SK-N-SH (cell line): ENCODE measurements at regions not wholly inside any gene's neighbourhood (a gene's known extent, or its start where the extent isn't known, plus 50 kb on each side); places are given as distances from the start of the nearest gene placed in this dataset.

Experiments used
- CTCF ChIA-PET: fragments of 300-600, 350-600 bp; formaldehyde crosslinking; extraction: SDS; loops from one replicate; lab custom pipeline; 2021; lab: Yijun Ruan, JAX
- POLR2A ChIA-PET: fragments of 350-600 bp; sonication (Branson Sonifier 250); formaldehyde crosslinking; extraction: SDS; loops from one replicate; lab custom pipeline; 2020; ENCODE audit warnings: antibody characterized with exemption, inconsistent platforms; lab: Yijun Ruan, JAX
- DNase-seq: peaks from one replicate; pipeline ENCODE4 v3.0.0; 2012
- H2AFZ ChIP-seq: fragments of 200-600 bp; sonication (generic); 2 replicates; pipeline ENCODE4 v1.8.1; 2016; ENCODE audit warnings: antibody characterized with exemption, mild to moderate bottlenecking, low read depth
- H3F3A ChIP-seq: fragments of 200-600 bp; sonication (generic); replicated peaks from 2 replicates; pipeline ENCODE3; 2016; ENCODE audit warnings: antibody characterized with exemption, mild to moderate bottlenecking; ENCODE audit not compliant: insufficient read depth
- H3K27ac ChIP-seq, 2 experiments: fragments of 200-500 bp in 1 of 2; fragments of 200-600 bp in 1 of 2; sonication (Bioruptor generic) in 1 of 2; sonication (generic), shearing (Covaris generic) in 1 of 2; 2 replicates each; pipeline versions ENCODE4 v1.5.1 to v1.6.1; 2014 to 2016; ENCODE audit warnings: low read depth in 2 of 2, inconsistent platforms in 1 of 2, low read length in 1 of 2, mild to moderate bottlenecking in 1 of 2, mixed read lengths in 1 of 2
- H3K27me3 ChIP-seq: fragments of 200-600 bp; sonication (generic), shearing (Covaris generic); 2 replicates; pipeline ENCODE4 v1.6.1; 2016; ENCODE audit warnings: mixed run types; ENCODE audit not compliant: insufficient read depth
- H3K36me3 ChIP-seq, 2 experiments: fragments of 200-500 bp in 1 of 2; fragments of 200-600 bp in 1 of 2; sonication (Bioruptor generic) in 1 of 2; sonication (generic) in 1 of 2; replicated peaks in 1 of 2; 2 replicates each; pipeline versions ENCODE3 to v1.5.1; 2014 to 2016; ENCODE audit warnings: low read length in 1 of 2, mild to moderate bottlenecking in 1 of 2; ENCODE audit not compliant: insufficient read depth in 2 of 2, control insufficient read depth in 1 of 2
- H3K4me1 ChIP-seq, 2 experiments: fragments of 200-500 bp in 1 of 2; fragments of 200-600 bp in 1 of 2; sonication (Bioruptor generic) in 1 of 2; sonication (generic), shearing (Covaris generic) in 1 of 2; 2 replicates each; pipeline versions ENCODE4 v1.5.1 to v1.6.1; 2014 to 2016; ENCODE audit warnings: low read depth in 1 of 2, low read length in 1 of 2, mixed run types in 1 of 2; ENCODE audit not compliant: insufficient read depth in 2 of 2, control insufficient read depth in 1 of 2
- H3K4me2 ChIP-seq: fragments of 200-600 bp; sonication (generic), shearing (Covaris generic); 2 replicates; pipeline ENCODE4 v1.6.1; 2017; ENCODE audit warnings: mixed run types
- H3K4me3 ChIP-seq, 2 experiments: fragments of 200-500 bp in 1 of 2; fragments of 200-600 bp in 1 of 2; sonication (Bioruptor generic) in 1 of 2; sonication (generic), shearing (Covaris generic) in 1 of 2; 2 replicates each; pipeline versions ENCODE4 v1.5.1 to v1.8.1; 2014 to 2016; ENCODE audit warnings: low read depth in 2 of 2, inconsistent platforms in 1 of 2, low read length in 1 of 2, mild to moderate bottlenecking in 1 of 2, mixed read lengths in 1 of 2, moderate library complexity in 1 of 2
- H3K79me2 ChIP-seq: fragments of 200-600 bp; sonication (generic); 2 replicates; pipeline ENCODE4 v1.8.1; 2017; ENCODE audit warnings: mild to moderate bottlenecking; ENCODE audit not compliant: insufficient read depth
- H3K9ac ChIP-seq: fragments of 200-600 bp; sonication (generic); 2 replicates; pipeline ENCODE4 v1.6.1; 2017; ENCODE audit warnings: mixed run types
- H3K9me2 ChIP-seq: fragments of 200-600 bp; sonication (generic); 2 replicates; pipeline ENCODE4 v1.6.1; 2017; ENCODE audit warnings: mixed run types
- H3K9me3 ChIP-seq: fragments of 200-600 bp; sonication (generic); 2 replicates; pipeline ENCODE4 v1.6.1; 2017; ENCODE audit warnings: mixed run types, mild to moderate bottlenecking, moderate library complexity
- H4K20me1 ChIP-seq: fragments of 200-600 bp; sonication (generic); 2 replicates; pipeline ENCODE4 v1.6.1; 2017; ENCODE audit warnings: mild to moderate bottlenecking, mixed run types; ENCODE audit not compliant: insufficient read depth
- ELF1 ChIP-seq: IDR thresholded peaks from 2 replicates; pipeline ENCODE4 v1.4.0; 2012
- EZH2phosphoT487 ChIP-seq: fragments of 200-600 bp; sonication (generic); IDR thresholded peaks from 2 replicates; pipeline ENCODE4 v1.6.1; 2017; ENCODE audit warnings: low read depth, mixed run types, mild to moderate bottlenecking, antibody characterized with exemption, moderate library complexity, borderline replicate concordance
- FOSL2 ChIP-seq: IDR thresholded peaks from 2 replicates; pipeline ENCODE4 v1.4.0; 2012; ENCODE audit warnings: low read depth, mild to moderate bottlenecking, moderate library complexity, borderline replicate concordance
- FOXJ3 ChIP-seq: sonication (generic); formaldehyde crosslinking; IDR thresholded peaks from 2 replicates; pipeline ENCODE4 v1.5.1; 2020; ENCODE audit warnings: mild to moderate bottlenecking, missing genetic modification reagents
- JUND ChIP-seq: IDR thresholded peaks from 2 replicates; pipeline ENCODE4 v1.4.0; 2012
- MXI1 ChIP-seq: IDR thresholded peaks from 2 replicates; pipeline ENCODE4 v1.6.1; 2012; ENCODE audit warnings: mild to moderate bottlenecking, low read depth, low read length, improper control_type of control experiment
- NFIC ChIP-seq: IDR thresholded peaks from 2 replicates; pipeline ENCODE4 v1.4.0; 2012; ENCODE audit warnings: borderline replicate concordance
- NRF1 ChIP-seq: IDR thresholded peaks from 2 replicates; pipeline ENCODE4 v1.6.1; 2012; ENCODE audit warnings: low read depth, mild to moderate bottlenecking, low read length
- RAD21 ChIP-seq: IDR thresholded peaks from 2 replicates; pipeline ENCODE4 v1.6.1; 2012; ENCODE audit warnings: mild to moderate bottlenecking, low read length
- RFX5 ChIP-seq: IDR thresholded peaks from 2 replicates; pipeline ENCODE4 v1.6.1; 2012; ENCODE audit warnings: mild to moderate bottlenecking, improper control_type of control experiment, low read length
- SMC3 ChIP-seq: IDR thresholded peaks from 2 replicates; pipeline ENCODE4 v1.6.1; 2012; ENCODE audit warnings: low read depth, low read length, improper control_type of control experiment
- TEAD4 ChIP-seq: IDR thresholded peaks from 2 replicates; pipeline ENCODE4 v1.4.0; 2012; ENCODE audit warnings: mild to moderate bottlenecking, borderline replicate concordance; ENCODE audit not compliant: insufficient read depth
- WGBS: methylation state at CpG from one replicate; pipeline ENCODE4 v1.1.6; 2017; ENCODE audit warnings: low lambda C conversion rate; 5-methylcytosine and 5-hydroxymethylcytosine counted together
- TF ChIP-seq, protein P1 (sequence below): IDR thresholded peaks from 2 replicates; pipeline ENCODE4; 2012
- TF ChIP-seq, protein P2 (sequence below): IDR thresholded peaks from 2 replicates; pipeline ENCODE4 v1.4.0; 2012; ENCODE audit warnings: low read depth, borderline replicate concordance
- TF ChIP-seq, protein P3 (sequence below): fragments of 200-600 bp; sonication (generic); IDR thresholded peaks from 2 replicates; pipeline ENCODE4 v1.6.1; 2017; ENCODE audit warnings: antibody characterized with exemption, mild to moderate bottlenecking, moderate library complexity
- TF ChIP-seq, protein P4 (sequence below): fragments of 150-350 bp; IDR thresholded peaks from 2 replicates; pipeline ENCODE4 v1.6.1; 2016; ENCODE audit warnings: mild to moderate bottlenecking, low read depth, low read length
- TF ChIP-seq, protein P5 (sequence below): IDR thresholded peaks from 2 replicates; pipeline ENCODE4 v1.4.0; 2012; ENCODE audit warnings: low read depth, borderline replicate concordance

DNA sequence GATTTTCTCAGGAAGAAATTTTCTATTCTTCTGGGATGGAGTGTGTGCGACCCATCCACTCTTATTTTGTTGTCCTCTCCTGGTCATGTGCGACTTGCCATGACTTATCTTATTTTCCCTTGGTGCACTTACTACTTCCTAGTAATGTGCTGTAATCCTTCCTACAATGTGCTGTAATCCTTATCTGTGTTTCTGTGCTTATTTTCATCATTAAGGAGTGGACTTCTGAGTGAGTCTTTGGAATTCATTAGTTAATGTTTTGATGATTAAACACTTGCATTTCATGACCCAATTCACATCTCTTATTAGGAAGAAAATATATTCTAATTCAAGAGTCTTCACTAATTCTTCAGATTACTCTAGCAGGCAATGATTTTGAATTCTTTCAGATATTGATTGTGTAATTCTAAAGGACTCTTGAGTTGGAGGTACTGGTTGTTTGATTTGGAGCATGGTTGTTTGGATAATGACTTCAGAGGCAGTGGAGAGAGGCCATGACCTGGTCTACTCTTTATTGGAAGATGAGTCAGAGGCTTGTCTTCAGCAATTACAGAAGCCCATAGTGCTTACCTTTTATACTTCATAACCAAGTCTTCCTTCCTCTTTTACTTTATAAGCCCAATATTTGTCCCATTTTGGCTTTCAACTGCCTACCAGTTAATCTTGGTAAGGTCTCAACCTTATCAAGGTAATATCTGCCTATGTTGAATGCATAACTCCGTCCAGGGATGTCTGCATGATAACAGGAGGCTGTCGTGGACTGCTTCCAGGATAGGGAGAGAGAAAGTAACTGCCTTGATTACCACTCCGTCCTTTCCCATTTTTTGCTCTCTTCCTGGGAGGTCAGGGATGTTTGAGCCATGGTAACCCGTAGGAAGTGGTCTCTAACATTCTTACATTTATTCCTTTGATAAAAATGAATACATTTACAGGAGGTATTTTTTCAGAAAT is 278.3 kb upstream of the SP8 start:
- no peaks in the 10 kb centered on the region for H3F3A ChIP-seq
- no peak overlapping the region for H3K4me2 ChIP-seq
- no peak for TF ChIP-seq SMC3
- TF ChIP-seq, protein P1, sequence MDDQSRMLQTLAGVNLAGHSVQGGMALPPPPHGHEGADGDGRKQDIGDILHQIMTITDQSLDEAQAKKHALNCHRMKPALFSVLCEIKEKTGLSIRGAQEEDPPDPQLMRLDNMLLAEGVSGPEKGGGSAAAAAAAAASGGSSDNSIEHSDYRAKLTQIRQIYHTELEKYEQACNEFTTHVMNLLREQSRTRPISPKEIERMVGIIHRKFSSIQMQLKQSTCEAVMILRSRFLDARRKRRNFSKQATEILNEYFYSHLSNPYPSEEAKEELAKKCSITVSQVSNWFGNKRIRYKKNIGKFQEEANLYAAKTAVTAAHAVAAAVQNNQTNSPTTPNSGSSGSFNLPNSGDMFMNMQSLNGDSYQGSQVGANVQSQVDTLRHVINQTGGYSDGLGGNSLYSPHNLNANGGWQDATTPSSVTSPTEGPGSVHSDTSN: no peak
- TF ChIP-seq, protein P2, sequence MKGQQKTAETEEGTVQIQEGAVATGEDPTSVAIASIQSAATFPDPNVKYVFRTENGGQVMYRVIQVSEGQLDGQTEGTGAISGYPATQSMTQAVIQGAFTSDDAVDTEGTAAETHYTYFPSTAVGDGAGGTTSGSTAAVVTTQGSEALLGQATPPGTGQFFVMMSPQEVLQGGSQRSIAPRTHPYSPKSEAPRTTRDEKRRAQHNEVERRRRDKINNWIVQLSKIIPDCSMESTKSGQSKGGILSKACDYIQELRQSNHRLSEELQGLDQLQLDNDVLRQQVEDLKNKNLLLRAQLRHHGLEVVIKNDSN: no peak
- TF ChIP-seq, protein P3, sequence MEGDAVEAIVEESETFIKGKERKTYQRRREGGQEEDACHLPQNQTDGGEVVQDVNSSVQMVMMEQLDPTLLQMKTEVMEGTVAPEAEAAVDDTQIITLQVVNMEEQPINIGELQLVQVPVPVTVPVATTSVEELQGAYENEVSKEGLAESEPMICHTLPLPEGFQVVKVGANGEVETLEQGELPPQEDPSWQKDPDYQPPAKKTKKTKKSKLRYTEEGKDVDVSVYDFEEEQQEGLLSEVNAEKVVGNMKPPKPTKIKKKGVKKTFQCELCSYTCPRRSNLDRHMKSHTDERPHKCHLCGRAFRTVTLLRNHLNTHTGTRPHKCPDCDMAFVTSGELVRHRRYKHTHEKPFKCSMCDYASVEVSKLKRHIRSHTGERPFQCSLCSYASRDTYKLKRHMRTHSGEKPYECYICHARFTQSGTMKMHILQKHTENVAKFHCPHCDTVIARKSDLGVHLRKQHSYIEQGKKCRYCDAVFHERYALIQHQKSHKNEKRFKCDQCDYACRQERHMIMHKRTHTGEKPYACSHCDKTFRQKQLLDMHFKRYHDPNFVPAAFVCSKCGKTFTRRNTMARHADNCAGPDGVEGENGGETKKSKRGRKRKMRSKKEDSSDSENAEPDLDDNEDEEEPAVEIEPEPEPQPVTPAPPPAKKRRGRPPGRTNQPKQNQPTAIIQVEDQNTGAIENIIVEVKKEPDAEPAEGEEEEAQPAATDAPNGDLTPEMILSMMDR: no peak
- no peak for TF ChIP-seq ELF1
- TF ChIP-seq NRF1: no peak
- TF ChIP-seq, protein P4, sequence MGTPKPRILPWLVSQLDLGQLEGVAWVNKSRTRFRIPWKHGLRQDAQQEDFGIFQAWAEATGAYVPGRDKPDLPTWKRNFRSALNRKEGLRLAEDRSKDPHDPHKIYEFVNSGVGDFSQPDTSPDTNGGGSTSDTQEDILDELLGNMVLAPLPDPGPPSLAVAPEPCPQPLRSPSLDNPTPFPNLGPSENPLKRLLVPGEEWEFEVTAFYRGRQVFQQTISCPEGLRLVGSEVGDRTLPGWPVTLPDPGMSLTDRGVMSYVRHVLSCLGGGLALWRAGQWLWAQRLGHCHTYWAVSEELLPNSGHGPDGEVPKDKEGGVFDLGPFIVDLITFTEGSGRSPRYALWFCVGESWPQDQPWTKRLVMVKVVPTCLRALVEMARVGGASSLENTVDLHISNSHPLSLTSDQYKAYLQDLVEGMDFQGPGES: no peak
- no peak for TF ChIP-seq MXI1
- no peak for TF ChIP-seq RAD21
- no peak for TF ChIP-seq TEAD4
- no peak for TF ChIP-seq FOXJ3 (CRISPR knock-in tag)
- no peak for TF ChIP-seq JUND
- no peak for TF ChIP-seq NFIC
- no peak for TF ChIP-seq EZH2phosphoT487
- no peak for TF ChIP-seq RFX5
- TF ChIP-seq, protein P5, sequence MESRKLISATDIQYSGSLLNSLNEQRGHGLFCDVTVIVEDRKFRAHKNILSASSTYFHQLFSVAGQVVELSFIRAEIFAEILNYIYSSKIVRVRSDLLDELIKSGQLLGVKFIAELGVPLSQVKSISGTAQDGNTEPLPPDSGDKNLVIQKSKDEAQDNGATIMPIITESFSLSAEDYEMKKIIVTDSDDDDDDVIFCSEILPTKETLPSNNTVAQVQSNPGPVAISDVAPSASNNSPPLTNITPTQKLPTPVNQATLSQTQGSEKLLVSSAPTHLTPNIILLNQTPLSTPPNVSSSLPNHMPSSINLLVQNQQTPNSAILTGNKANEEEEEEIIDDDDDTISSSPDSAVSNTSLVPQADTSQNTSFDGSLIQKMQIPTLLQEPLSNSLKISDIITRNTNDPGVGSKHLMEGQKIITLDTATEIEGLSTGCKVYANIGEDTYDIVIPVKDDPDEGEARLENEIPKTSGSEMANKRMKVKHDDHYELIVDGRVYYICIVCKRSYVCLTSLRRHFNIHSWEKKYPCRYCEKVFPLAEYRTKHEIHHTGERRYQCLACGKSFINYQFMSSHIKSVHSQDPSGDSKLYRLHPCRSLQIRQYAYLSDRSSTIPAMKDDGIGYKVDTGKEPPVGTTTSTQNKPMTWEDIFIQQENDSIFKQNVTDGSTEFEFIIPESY: no peak
- TF ChIP-seq FOSL2: no peak
- no peak for DNase-seq
- H3K9me2 ChIP-seq: no peaks in the 10 kb centered on the region
- no peaks in the 10 kb centered on the region for H3K27me3 ChIP-seq
- H4K20me1 ChIP-seq: no peaks in the 10 kb centered on the region
- no peak overlapping the region for H3K4me3 ChIP-seq
- H3K4me1 ChIP-seq: no peaks in the 10 kb centered on the region
- no peaks in the 10 kb centered on the region for H3K79me2 ChIP-seq
- CTCF ChIA-PET: interaction anchor here (0.9 kb wide), 1 partner anchor 703 kb away, joined by 3 read pairs; no protein-coding TSS in a partner anchor
- 1% methylated on average over 6 of the region's 6 CpGs for WGBS
- H2AFZ ChIP-seq: no peak overlapping the region
- no peaks in the 10 kb centered on the region for H3K9me3 ChIP-seq
- H3K27ac ChIP-seq: no peak overlapping the region
- no peak overlapping the region for H3K9ac ChIP-seq
- no peaks in the 10 kb centered on the region for H3K36me3 ChIP-seq
- POLR2A ChIA-PET: no interaction called here
